ENCODE measurements at regions not wholly inside any gene's neighbourhood (a gene's known extent, or its start where the extent isn't known, plus 50 kb on each side); places are given as distances from the start of the nearest gene placed in this dataset.

DNA sequence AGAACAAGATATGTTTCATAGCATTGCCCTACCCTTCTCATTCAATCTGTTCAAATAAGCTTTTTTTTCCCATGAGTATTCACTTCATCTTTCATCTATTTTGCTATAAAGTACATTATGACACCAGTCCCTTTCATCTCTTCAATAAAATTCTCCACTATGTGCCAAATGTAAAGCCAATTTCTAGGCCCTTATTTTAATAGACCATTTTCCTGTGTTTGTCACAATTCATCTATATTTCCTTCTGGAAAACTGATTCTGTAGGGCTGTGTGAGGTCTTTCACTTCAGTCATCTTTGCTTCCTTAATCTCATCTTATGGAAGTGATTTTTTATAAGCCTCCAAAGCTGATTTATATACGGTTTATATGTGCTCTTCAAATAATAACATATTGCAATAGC is 992.4 kb upstream of the EYS start:
- Histone ChIP-seq H3K56ac (replicated peaks; ENCODE audit: insufficient read length, low read depth, low read length) (no peak overlapping the region), H3K79me2 (ENCODE audit: control insufficient read depth in 1 of 2, insufficient read depth in 2 of 2, low read length in 2 of 2) (no peaks in the 10 kb centered on the region), H2BK5ac (ENCODE audit: low read depth, low read length) (no peak overlapping the region), H3K4me2 (ENCODE audit: insufficient read depth in 1 of 2, low read depth in 2 of 2, low read length in 2 of 2) (no peak overlapping the region), H2BK15ac (ENCODE audit: low read length) (no peak overlapping the region), H3K4ac (replicated peaks; ENCODE audit: insufficient read length, low read depth, low read length) (no peak overlapping the region), H4K20me1 (replicated peaks in 1 of 2; ENCODE audit: control insufficient read depth in 1 of 2, insufficient read depth in 2 of 2, low read length in 2 of 2) (no peaks in the 10 kb centered on the region), H2BK120ac (replicated peaks; ENCODE audit: low read depth, low read length) (no peak overlapping the region), H4K8ac (ENCODE audit: extremely low read depth, insufficient read depth, low read length) (no peak overlapping the region), H3K4me3 (ENCODE audit: extremely low read depth in 1 of 4, insufficient read depth in 2 of 4, low read depth in 3 of 4, low read length in 4 of 4) (no peak overlapping the region), H3K9me3 (ENCODE audit: insufficient read depth in 2 of 2, low read depth in 1 of 2, low read length in 1 of 2) (no peaks in the 10 kb centered on the region), H3K9ac (replicated peaks in 1 of 4; ENCODE audit: extremely low read depth in 1 of 4, low read depth in 3 of 4, low read length in 3 of 4) (no peak overlapping the region), H2AFZ (ENCODE audit: low read length) (no peak overlapping the region), H2BK12ac (ENCODE audit: low read depth, low read length) (no peak overlapping the region), H4K5ac (ENCODE audit: insufficient read length, low read depth, low read length) (no peak overlapping the region), H2AK5ac (ENCODE audit: low read depth, low read length) (no peak overlapping the region), H3K79me1 (ENCODE audit: low read depth, low read length) (no peaks in the 10 kb centered on the region), H3K36me3 (ENCODE audit: control insufficient read depth in 2 of 4, insufficient read depth in 4 of 4, low read length in 3 of 4) (no peaks in the 10 kb centered on the region), H3K4me1 (replicated peaks in 1 of 4; ENCODE audit: control insufficient read depth in 3 of 4, insufficient read depth in 4 of 4, low read length in 3 of 4) (no peaks in the 10 kb centered on the region), H3K27me3 (replicated peaks in 1 of 4; ENCODE audit: control insufficient read depth in 3 of 4, extremely low read depth in 1 of 4, insufficient read depth in 3 of 4, low read length in 3 of 4) (no peaks in the 10 kb centered on the region), H3K23me2 (ENCODE audit: low read depth, low read length) (no peaks in the 10 kb centered on the region), H3K27ac (ENCODE audit: low read depth, low read length) (no peak overlapping the region), H4K91ac (replicated peaks; ENCODE audit: insufficient read length, low read length) (no peak overlapping the region), H3K14ac (ENCODE audit: insufficient read length) (no peak overlapping the region), H3K18ac (ENCODE audit: extremely low read depth, low read length) (no peak overlapping the region), H2BK20ac (ENCODE audit: low read length) (no peak overlapping the region), H3K23ac (ENCODE audit: insufficient read length) (no peak overlapping the region)
- ChIA-PET POLR2A (ENCODE audit: partially characterized antibody) (no interaction called here), CTCF (ENCODE audit: partially characterized antibody) (no interaction called here)
- WGBS, 2 experiments (ENCODE audit: extremely low coverage in 1 of 2, insufficient coverage in 1 of 2, insufficient read length in 1 of 2, insufficient replicate concordance in 2 of 2, low coverage in 1 of 2, low lambda C conversion rate in 2 of 2, missing lambda C conversion rate in 1 of 2): 80% methylated on average over 1 of the region's 1 CpG; no CpG with 5 or more reads in 1 of the 2 experiments
- TF ChIP-seq KDM5A (IDR thresholded peaks at IDR 0.05; ENCODE audit: low read length) (no peak), SIRT6 (IDR thresholded peaks at IDR 0.05; ENCODE audit: low read length) (no peak), EGR1 (IDR thresholded peaks at IDR 0.05; ENCODE audit: borderline replicate concordance, low read depth, low read length) (no peak), SIX5 (IDR thresholded peaks at IDR 0.05; ENCODE audit: low read depth, low read length) (no peak), POU5F1 (IDR thresholded peaks at IDR 0.05; ENCODE audit: low read depth, low read length) (no peak), JUND (IDR thresholded peaks at IDR 0.05; ENCODE audit: low read length) (no peak), TAF7 (optimal IDR thresholded peaks at IDR 0.05; ENCODE audit: borderline replicate concordance, low read depth, low read length) (no peak), USF2 (IDR thresholded peaks at IDR 0.05; ENCODE audit: low read length) (no peak), POLR2AphosphoS5 (IDR thresholded peaks at IDR 0.05; ENCODE audit: low read depth, low read length) (no peak), NANOG (IDR thresholded peaks at IDR 0.05; ENCODE audit: insufficient read depth, low read depth, low read length, poor library complexity, severe bottlenecking) (no peak), BACH1 (IDR thresholded peaks at IDR 0.05; ENCODE audit: low read length) (no peak), CBX5 (IDR thresholded peaks at IDR 0.05; ENCODE audit: low read depth, low read length) (no peak), SP2 (IDR thresholded peaks at IDR 0.05; ENCODE audit: low read length) (no peak), EP300 (IDR thresholded peaks at IDR 0.05; ENCODE audit: borderline replicate concordance in 1 of 2, low read depth in 2 of 2, low read length in 2 of 2) (no peak), CTBP2 (IDR thresholded peaks at IDR 0.05; ENCODE audit: borderline replicate concordance, insufficient read depth, insufficient read length, low read length) (no peak)
- DNase-seq (ENCODE audit: low read depth in 1 of 2, low spot score in 2 of 2) (no peak), FAIRE-seq (no peak)

All from H1 (cell line).